HEK293T (cell line): ENCODE measurements at regions not wholly inside any gene's neighbourhood (a gene's known extent, or its start where the extent isn't known, plus 50 kb on each side); places are given as distances from the start of the nearest gene placed in this dataset.

Experiments
- ARNT ChIP-seq: fragments of 450-650 bp; IDR thresholded peaks from 2 replicates; pipeline ENCODE4 v1.6.1; 2017; ENCODE audit warnings: mild to moderate bottlenecking
- FOXK2 ChIP-seq: fragments of 450-650 bp; IDR thresholded peaks from 2 replicates; pipeline ENCODE4 v1.6.1; 2016; ENCODE audit warnings: mild to moderate bottlenecking
- SP1 ChIP-seq: fragments of 450-650 bp; IDR thresholded peaks from 2 replicates; pipeline ENCODE4 v1.6.1; 2017
- TARDBP ChIP-seq: fragments of 450-650 bp; IDR thresholded peaks from 2 replicates; pipeline ENCODE4 v1.6.1; 2016
- TF ChIP-seq, protein P1 (sequence below): fragments of 450-650 bp; IDR thresholded peaks from 2 replicates; pipeline ENCODE4 v1.6.1; 2016

DNA sequence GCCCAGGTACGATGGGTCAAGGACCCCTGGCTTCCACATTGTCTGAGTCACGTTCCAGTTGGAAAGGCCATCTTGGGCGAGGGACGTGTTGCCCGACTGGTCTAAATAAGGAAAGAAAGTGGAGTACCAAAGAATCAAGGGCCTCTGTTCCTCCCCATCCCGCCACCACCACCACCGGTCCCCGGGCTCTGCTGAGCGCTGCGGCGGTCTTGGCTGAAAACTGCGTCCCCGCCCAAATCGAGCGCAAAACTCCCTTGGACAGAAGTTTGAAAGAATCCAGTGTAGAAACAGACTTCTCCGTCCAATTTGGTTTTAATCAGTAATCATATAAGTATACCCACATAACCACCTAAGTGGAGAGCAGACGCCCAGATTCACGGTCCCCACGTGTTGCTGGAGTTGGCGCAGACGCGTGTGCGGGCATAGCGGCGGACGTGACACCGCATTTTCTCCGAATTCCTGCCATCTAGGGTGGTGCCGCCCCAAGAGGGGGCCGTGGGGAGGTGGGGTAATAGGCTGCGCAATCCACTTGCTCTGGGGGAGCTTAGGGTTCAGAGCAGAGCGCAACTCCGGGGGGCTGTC is 243.8 kb upstream of the TOPAZ1 start:
- no peak for TF ChIP-seq FOXK2
- no peak for TF ChIP-seq TARDBP
- TF ChIP-seq, protein P1, sequence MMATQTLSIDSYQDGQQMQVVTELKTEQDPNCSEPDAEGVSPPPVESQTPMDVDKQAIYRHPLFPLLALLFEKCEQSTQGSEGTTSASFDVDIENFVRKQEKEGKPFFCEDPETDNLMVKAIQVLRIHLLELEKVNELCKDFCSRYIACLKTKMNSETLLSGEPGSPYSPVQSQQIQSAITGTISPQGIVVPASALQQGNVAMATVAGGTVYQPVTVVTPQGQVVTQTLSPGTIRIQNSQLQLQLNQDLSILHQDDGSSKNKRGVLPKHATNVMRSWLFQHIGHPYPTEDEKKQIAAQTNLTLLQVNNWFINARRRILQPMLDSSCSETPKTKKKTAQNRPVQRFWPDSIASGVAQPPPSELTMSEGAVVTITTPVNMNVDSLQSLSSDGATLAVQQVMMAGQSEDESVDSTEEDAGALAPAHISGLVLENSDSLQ, result no peak
- no peak for TF ChIP-seq ARNT
- no peak for TF ChIP-seq SP1
